ENCODE measurements at regions not wholly inside any gene's neighbourhood (a gene's known extent, or its start where the extent isn't known, plus 50 kb on each side); places are given as distances from the start of the nearest gene placed in this dataset.

- Histone ChIP-seq H4K91ac (replicated peaks; ENCODE audit: insufficient read length, low read length) (no peak overlapping the region), H2AFZ (ENCODE audit: low read length) (no peak overlapping the region), H3K27me3 (replicated peaks in 1 of 4; ENCODE audit: control insufficient read depth in 3 of 4, extremely low read depth in 1 of 4, insufficient read depth in 3 of 4, low read length in 3 of 4) (no peaks in the 10 kb centered on the region), H4K8ac (ENCODE audit: extremely low read depth, insufficient read depth, low read length) (no peak overlapping the region; the same call in 1 of the 2 replicates), H3K9ac (replicated peaks in 1 of 4; ENCODE audit: extremely low read depth in 1 of 4, low read depth in 3 of 4, low read length in 3 of 4) (no peak overlapping the region), H3K14ac (ENCODE audit: insufficient read length) (no peak overlapping the region), H2BK15ac (ENCODE audit: low read length) (no peak overlapping the region), H3K23ac (ENCODE audit: insufficient read length) (no peak overlapping the region), H3K27ac (ENCODE audit: low read depth, low read length) (no peak overlapping the region), H2BK20ac (ENCODE audit: low read length) (no peak overlapping the region), H4K5ac (ENCODE audit: insufficient read length, low read depth, low read length) (no peak overlapping the region), H3K56ac (replicated peaks; ENCODE audit: insufficient read length, low read depth, low read length) (no peak overlapping the region), H3K4me2 (ENCODE audit: insufficient read depth in 1 of 2, low read depth in 2 of 2, low read length in 2 of 2) (no peak overlapping the region), H3K36me3 (ENCODE audit: control insufficient read depth in 2 of 4, insufficient read depth in 4 of 4, low read length in 3 of 4) (no peaks in the 10 kb centered on the region), H3K9me3 (ENCODE audit: insufficient read depth in 2 of 2, low read depth in 1 of 2, low read length in 1 of 2) (no peaks in the 10 kb centered on the region), H3K79me1 (ENCODE audit: low read depth, low read length) (no peaks in the 10 kb centered on the region), H2BK12ac (ENCODE audit: low read depth, low read length) (no peak overlapping the region), H2BK120ac (replicated peaks; ENCODE audit: low read depth, low read length) (no peak overlapping the region), H3K4ac (replicated peaks; ENCODE audit: insufficient read length, low read depth, low read length) (no peak overlapping the region), H3K4me1 (replicated peaks in 1 of 4; ENCODE audit: control insufficient read depth in 3 of 4, insufficient read depth in 4 of 4, low read length in 3 of 4) (no peaks in the 10 kb centered on the region), H4K20me1 (replicated peaks in 1 of 2; ENCODE audit: control insufficient read depth in 1 of 2, insufficient read depth in 2 of 2, low read length in 2 of 2) (no peaks in the 10 kb centered on the region), H3K4me3 (ENCODE audit: extremely low read depth in 1 of 4, insufficient read depth in 2 of 4, low read depth in 3 of 4, low read length in 4 of 4) (no peak overlapping the region), H3K23me2 (ENCODE audit: low read depth, low read length) (no peaks in the 10 kb centered on the region), H3K79me2 (ENCODE audit: control insufficient read depth in 1 of 2, insufficient read depth in 2 of 2, low read length in 2 of 2) (no peaks in the 10 kb centered on the region), H3K18ac (ENCODE audit: extremely low read depth, low read length) (no peak overlapping the region), H2BK5ac (ENCODE audit: low read depth, low read length) (no peak overlapping the region), H2AK5ac (ENCODE audit: low read depth, low read length) (no peak overlapping the region)
- 91% methylated on average over 11 of the region's 11 CpGs; no CpG with 5 or more reads in 1 of the 2 experiments for WGBS, 2 experiments (ENCODE audit: extremely low coverage in 1 of 2, insufficient coverage in 1 of 2, insufficient read length in 1 of 2, insufficient replicate concordance in 2 of 2, low coverage in 1 of 2, low lambda C conversion rate in 2 of 2, missing lambda C conversion rate in 1 of 2)
- no peak for DNase-seq (ENCODE audit: low read depth in 1 of 2, low spot score in 2 of 2)
- FAIRE-seq, result no peak
- ChIA-PET CTCF (ENCODE audit: partially characterized antibody) (no interaction called here), POLR2A (ENCODE audit: partially characterized antibody) (no interaction called here)
- no peak for TF ChIP-seq YY1 (IDR thresholded peaks at IDR 0.05; ENCODE audit: low read depth, low read length)
These were observed 366.2 kb upstream of the SPRED2 start for GRCh38 chr2:65798641-65799040.
